DND-41 (cell line): ENCODE measurements at regions not wholly inside any gene's neighbourhood (a gene's known extent, or its start where the extent isn't known, plus 50 kb on each side); places are given as distances from the start of the nearest gene placed in this dataset.

ENCODE experiments used
- ATAC-seq: fragments of 200-7000 bp; cut with Tn5 transposase; 3 replicates; pipeline ENCODE4 v1.9.1; 2021; ENCODE audit warnings: low read depth; ENCODE audit not compliant: insufficient read depth
- DNase-seq: peaks from one replicate; pipeline ENCODE4 v3.0.0-alpha.2; 2020
- H2AFZ ChIP-seq: 2 replicates; pipeline ENCODE4 v1.6.0; 2012; ENCODE audit warnings: low read depth, low read length
- H3K27ac ChIP-seq: 2 replicates; pipeline ENCODE4 v1.5.1; 2012; ENCODE audit warnings: low read length, inconsistent platforms
- H3K27me3 ChIP-seq: fragments of 200-600 bp; sonication (generic); 2 replicates; pipeline ENCODE4 v1.6.0; 2012; ENCODE audit warnings: low read length, mild to moderate bottlenecking, inconsistent platforms; ENCODE audit not compliant: insufficient read depth, poor library complexity
- H3K36me3 ChIP-seq: 2 replicates; pipeline ENCODE4 v1.5.1; 2012; ENCODE audit warnings: low read length, inconsistent platforms; ENCODE audit not compliant: insufficient read depth
- H3K4me1 ChIP-seq: 2 replicates; pipeline ENCODE4 v1.5.1; 2012; ENCODE audit warnings: mild to moderate bottlenecking, low read length; ENCODE audit not compliant: insufficient read depth
- H3K4me2 ChIP-seq: 2 replicates; pipeline ENCODE4 v1.6.0; 2012; ENCODE audit warnings: mild to moderate bottlenecking, moderate library complexity, low read length, inconsistent platforms; ENCODE audit not compliant: insufficient read depth
- H3K4me3 ChIP-seq, 2 experiments: fragments of 200-600 bp in 1 of 2; shearing (Covaris generic) in 1 of 2; 2 replicates each; pipeline ENCODE4 v1.5.1; 2012 to 2016; ENCODE audit warnings: inconsistent platforms in 2 of 2, low read length in 2 of 2, mild to moderate bottlenecking in 2 of 2, low read depth in 1 of 2, moderate library complexity in 1 of 2
- H3K79me2 ChIP-seq: 2 replicates; pipeline ENCODE4 v1.6.0; 2012; ENCODE audit warnings: low read length, inconsistent platforms; ENCODE audit not compliant: insufficient read depth
- H3K9ac ChIP-seq: 2 replicates; pipeline ENCODE4 v1.6.0; 2012; ENCODE audit warnings: low read depth, mild to moderate bottlenecking, inconsistent platforms, low read length, moderate library complexity
- H3K9me3 ChIP-seq: 2 replicates; pipeline ENCODE4 v1.5.1; 2012; ENCODE audit warnings: low read length, moderate library complexity, mild to moderate bottlenecking, inconsistent platforms; ENCODE audit not compliant: insufficient read depth, severe bottlenecking
- H4K20me1 ChIP-seq: 2 replicates; pipeline ENCODE4 v1.6.0; 2012; ENCODE audit warnings: low read length; ENCODE audit not compliant: insufficient read depth
- EZH2 ChIP-seq: IDR thresholded peaks from 3 replicates; pipeline ENCODE4 v1.6.1; 2012; ENCODE audit warnings: borderline replicate concordance, low read depth, mild to moderate bottlenecking, moderate library complexity, low read length, inconsistent platforms; ENCODE audit not compliant: severe bottlenecking
- TF ChIP-seq, protein P1 (sequence below): IDR thresholded peaks from 2 replicates; pipeline ENCODE4 v1.5.1; 2012; ENCODE audit warnings: borderline replicate concordance, low read length, moderate library complexity, mild to moderate bottlenecking; ENCODE audit not compliant: poor library complexity, severe bottlenecking; ENCODE audit errors: extremely low read depth

DNA sequence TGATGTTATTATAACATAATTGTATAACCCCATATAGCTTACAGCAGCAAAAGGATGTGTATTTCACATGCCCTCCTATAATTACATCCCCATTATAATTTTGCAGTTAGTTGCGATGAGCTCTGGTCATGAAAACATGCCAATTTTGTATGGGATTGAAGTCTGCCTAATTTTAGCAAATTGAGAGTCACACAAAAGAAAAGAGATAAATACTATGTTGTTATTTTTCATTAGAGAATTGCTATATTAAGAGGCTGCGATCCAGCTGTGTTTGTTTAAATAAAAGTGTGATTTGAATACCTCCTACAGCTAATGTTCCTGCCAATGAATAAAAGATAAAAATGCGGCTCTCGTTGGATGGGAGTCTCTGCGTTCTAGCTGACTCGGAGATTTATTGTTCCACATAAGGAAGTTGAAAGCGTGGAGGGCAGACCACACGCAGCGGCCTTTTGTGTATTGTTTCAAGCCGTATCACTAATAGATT is 461.0 kb upstream of the NFIA start:
- H2AFZ ChIP-seq: no peak overlapping the region
- H3K9ac ChIP-seq: no peak overlapping the region
- no peaks in the 10 kb centered on the region for H4K20me1 ChIP-seq
- H3K79me2 ChIP-seq: no peaks in the 10 kb centered on the region
- no peak overlapping the region for H3K27ac ChIP-seq
- H3K36me3 ChIP-seq: no peaks in the 10 kb centered on the region
- no peaks in the 10 kb centered on the region for H3K4me1 ChIP-seq
- H3K9me3 ChIP-seq: no peaks in the 10 kb centered on the region
- H3K27me3 ChIP-seq: no peaks in the 10 kb centered on the region
- DNase-seq: no peak
- ATAC-seq: no peak
- TF ChIP-seq, protein P1, sequence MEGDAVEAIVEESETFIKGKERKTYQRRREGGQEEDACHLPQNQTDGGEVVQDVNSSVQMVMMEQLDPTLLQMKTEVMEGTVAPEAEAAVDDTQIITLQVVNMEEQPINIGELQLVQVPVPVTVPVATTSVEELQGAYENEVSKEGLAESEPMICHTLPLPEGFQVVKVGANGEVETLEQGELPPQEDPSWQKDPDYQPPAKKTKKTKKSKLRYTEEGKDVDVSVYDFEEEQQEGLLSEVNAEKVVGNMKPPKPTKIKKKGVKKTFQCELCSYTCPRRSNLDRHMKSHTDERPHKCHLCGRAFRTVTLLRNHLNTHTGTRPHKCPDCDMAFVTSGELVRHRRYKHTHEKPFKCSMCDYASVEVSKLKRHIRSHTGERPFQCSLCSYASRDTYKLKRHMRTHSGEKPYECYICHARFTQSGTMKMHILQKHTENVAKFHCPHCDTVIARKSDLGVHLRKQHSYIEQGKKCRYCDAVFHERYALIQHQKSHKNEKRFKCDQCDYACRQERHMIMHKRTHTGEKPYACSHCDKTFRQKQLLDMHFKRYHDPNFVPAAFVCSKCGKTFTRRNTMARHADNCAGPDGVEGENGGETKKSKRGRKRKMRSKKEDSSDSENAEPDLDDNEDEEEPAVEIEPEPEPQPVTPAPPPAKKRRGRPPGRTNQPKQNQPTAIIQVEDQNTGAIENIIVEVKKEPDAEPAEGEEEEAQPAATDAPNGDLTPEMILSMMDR: no peak
- no peak for TF ChIP-seq EZH2
- H3K4me2 ChIP-seq: no peak overlapping the region
- H3K4me3 ChIP-seq: no peak overlapping the region

DNA sequence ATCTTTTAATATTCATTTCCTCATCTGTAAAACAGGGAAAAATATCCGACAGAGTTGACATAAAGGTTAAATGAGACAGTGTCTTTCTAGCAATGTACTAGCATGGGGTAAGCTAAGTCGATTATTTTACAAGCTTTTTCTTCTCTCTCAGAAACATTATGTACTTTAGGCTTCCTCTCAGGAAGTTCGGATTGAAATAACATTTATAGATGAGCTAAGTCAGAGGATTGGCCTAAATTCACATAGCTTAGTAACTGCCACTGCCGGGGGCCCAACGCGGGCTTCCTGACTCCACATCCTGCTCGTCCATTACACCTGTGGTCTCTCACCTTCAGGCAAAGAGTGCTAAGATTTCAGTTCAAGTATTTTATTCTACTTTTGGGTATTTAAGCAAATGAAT is 462.3 kb upstream of the NFIA start:
- ATAC-seq (no peak), DNase-seq (no peak)
- Histone ChIP-seq H3K9me3 (no peaks in the 10 kb centered on the region), H2AFZ (no peak overlapping the region), H4K20me1 (no peaks in the 10 kb centered on the region), H3K4me3 (no peak overlapping the region), H3K4me2 (no peak overlapping the region), H3K9ac (no peak overlapping the region), H3K36me3 (no peaks in the 10 kb centered on the region), H3K27me3 (no peaks in the 10 kb centered on the region), H3K27ac (no peak overlapping the region), H3K79me2 (no peaks in the 10 kb centered on the region), H3K4me1 (no peaks in the 10 kb centered on the region)
- TF ChIP-seq, protein P1: no peak
- TF ChIP-seq EZH2: no peak

DNA sequence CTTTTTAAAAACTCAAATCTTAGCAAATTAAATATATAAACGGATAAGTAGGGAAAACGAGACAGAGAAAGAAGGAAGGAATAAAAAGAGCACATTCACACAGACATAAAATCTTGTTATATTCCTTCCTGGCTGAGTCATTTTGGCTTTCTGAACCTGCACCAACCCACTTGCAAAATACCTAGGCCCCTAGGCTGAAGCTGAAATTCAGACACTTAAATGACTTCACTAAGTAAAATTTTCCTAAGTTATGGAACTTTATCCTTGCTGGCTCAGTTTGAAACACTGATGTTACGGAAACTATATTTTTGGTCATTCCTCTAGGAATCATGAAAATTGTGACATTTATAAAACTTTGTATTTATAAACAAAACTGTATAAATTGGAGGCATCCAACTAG is 462.8 kb upstream of the NFIA start:
- H4K20me1 ChIP-seq: no peaks in the 10 kb centered on the region
- no peak overlapping the region for H2AFZ ChIP-seq
- H3K4me2 ChIP-seq: no peak overlapping the region
- ATAC-seq: no peak
- no peak overlapping the region for H3K4me3 ChIP-seq
- H3K4me1 ChIP-seq: no peaks in the 10 kb centered on the region
- H3K9ac ChIP-seq: no peak overlapping the region
- no peak for TF ChIP-seq EZH2
- TF ChIP-seq, protein P1: no peak
- no peaks in the 10 kb centered on the region for H3K36me3 ChIP-seq
- no peaks in the 10 kb centered on the region for H3K27me3 ChIP-seq
- no peaks in the 10 kb centered on the region for H3K79me2 ChIP-seq
- DNase-seq: no peak
- no peaks in the 10 kb centered on the region for H3K9me3 ChIP-seq
- no peak overlapping the region for H3K27ac ChIP-seq

DNA sequence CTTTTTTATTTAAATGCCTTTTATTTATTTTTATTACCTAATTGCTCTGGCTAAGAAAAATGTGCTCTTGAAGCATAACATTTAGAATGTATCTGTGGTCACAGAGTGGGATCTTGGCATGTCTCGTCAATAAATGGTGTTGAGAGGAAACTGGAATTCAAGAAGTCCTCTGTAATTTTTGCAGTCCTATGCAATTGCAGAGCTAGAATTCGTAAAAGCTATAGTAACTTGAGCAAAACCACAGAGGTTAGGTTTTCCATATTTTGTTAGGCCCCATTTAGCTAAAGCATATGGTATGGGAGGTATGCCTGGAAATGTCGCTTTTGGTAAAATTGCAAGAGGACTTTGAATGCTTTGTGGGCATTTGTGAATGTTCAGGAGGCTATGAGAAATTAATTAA is 466.7 kb upstream of the NFIA start:
- H2AFZ ChIP-seq: no peak overlapping the region
- no peak overlapping the region for H3K4me2 ChIP-seq
- no peak overlapping the region for H3K9ac ChIP-seq
- no peak overlapping the region for H3K4me3 ChIP-seq
- ATAC-seq: no peak
- H3K27ac ChIP-seq: no peak overlapping the region
- no peaks in the 10 kb centered on the region for H3K27me3 ChIP-seq
- no peak for DNase-seq
- no peaks in the 10 kb centered on the region for H3K9me3 ChIP-seq
- H3K79me2 ChIP-seq: no peaks in the 10 kb centered on the region
- H3K36me3 ChIP-seq: no peaks in the 10 kb centered on the region
- no peaks in the 10 kb centered on the region for H3K4me1 ChIP-seq
- no peak for TF ChIP-seq EZH2
- TF ChIP-seq, protein P1: no peak
- H4K20me1 ChIP-seq: no peaks in the 10 kb centered on the region
